BJ (cell line): ENCODE measurements at regions not wholly inside any gene's neighbourhood (a gene's known extent, or its start where the extent isn't known, plus 50 kb on each side); places are given as distances from the start of the nearest gene placed in this dataset.

Source experiments
- CTCF ChIA-PET: fragments of 350-600 bp; formaldehyde crosslinking; extraction: SDS; loops from one replicate; lab custom pipeline; 2021; ENCODE audit warnings: antibody characterized with exemption, inconsistent platforms; lab: Yijun Ruan, JAX
- POLR2A ChIA-PET: fragments of 300-600 bp; sonication (Branson Sonifier 250); formaldehyde crosslinking; extraction: SDS; loops from one replicate; lab custom pipeline; 2021; ENCODE audit warnings: antibody characterized with exemption; lab: Charles Lee
- DNase-seq: peaks from one replicate; pipeline ENCODE4 v3.0.0-alpha.2; 2011; ENCODE audit warnings: low read depth
- H3K27me3 ChIP-seq: 2 replicates; pipeline ENCODE4 v1.6.0; 2011; ENCODE audit warnings: low read length; ENCODE audit not compliant: control insufficient read depth, insufficient read depth
- H3K36me3 ChIP-seq: 2 replicates; pipeline ENCODE4 v1.5.1; 2011; ENCODE audit warnings: low read length; ENCODE audit not compliant: control insufficient read depth, insufficient read depth
- H3K4me3 ChIP-seq: 2 replicates; pipeline ENCODE4 v1.5.1; 2011; ENCODE audit warnings: low read depth, mild to moderate bottlenecking, control low read depth, low read length
- TF ChIP-seq, protein P1 (sequence below): IDR thresholded peaks from 2 replicates; pipeline ENCODE4 v1.5.1; 2011; ENCODE audit warnings: low read depth, mild to moderate bottlenecking, control low read depth, inconsistent platforms, low read length, moderate library complexity; ENCODE audit not compliant: insufficient read depth

DNA sequence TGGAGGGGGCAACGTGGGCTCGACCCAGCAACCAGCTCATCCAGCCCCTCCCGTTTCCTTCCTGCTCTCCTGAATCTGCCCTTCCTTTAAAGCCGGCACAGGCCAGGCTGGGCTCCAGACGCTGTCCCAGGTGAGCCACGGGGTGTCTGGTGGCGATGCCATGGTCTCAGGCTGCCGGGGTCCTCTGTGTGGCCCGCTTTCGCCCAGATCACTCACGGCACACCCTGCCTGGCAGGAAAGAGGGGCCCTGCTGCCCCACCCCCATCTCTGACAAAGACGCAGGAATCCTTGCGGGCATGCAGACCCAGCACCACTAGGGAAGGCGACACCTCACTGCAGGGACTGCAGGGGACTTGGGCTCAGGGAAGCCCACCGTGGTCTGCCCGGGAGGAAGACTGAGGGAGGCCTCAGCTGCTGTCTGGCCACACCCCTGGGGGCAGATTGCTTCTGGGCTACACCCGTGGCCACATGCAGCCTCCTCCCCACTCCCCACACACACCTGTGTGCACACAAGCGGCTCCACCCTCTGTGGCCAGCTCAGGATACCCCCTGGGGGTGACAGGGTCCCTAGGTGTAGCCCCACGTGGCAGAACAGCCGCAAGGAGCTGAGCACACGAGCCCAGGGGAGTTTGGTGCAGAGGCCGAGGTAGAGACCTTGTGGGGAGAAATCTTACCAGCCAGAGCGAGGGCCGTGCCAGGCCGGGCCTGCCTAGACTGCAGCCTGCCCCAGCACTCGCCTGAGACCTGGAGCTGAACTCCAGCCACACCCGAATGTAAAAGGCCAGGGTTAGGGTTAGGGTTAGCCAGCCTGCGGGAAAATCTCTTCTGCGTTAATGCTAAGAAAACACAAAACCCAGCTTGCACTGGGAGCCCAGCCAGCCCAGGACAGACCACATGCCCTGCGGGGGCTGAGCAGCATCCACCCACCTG, 104.6 kb downstream of the DLL1 start:
- Histone ChIP-seq H3K27me3 (no peaks in the 10 kb centered on the region), H3K4me3 (no peak overlapping the region), H3K36me3 (no peaks in the 10 kb centered on the region)
- ChIA-PET POLR2A (no interaction called here), CTCF (no interaction called here)
- TF ChIP-seq, protein P1, sequence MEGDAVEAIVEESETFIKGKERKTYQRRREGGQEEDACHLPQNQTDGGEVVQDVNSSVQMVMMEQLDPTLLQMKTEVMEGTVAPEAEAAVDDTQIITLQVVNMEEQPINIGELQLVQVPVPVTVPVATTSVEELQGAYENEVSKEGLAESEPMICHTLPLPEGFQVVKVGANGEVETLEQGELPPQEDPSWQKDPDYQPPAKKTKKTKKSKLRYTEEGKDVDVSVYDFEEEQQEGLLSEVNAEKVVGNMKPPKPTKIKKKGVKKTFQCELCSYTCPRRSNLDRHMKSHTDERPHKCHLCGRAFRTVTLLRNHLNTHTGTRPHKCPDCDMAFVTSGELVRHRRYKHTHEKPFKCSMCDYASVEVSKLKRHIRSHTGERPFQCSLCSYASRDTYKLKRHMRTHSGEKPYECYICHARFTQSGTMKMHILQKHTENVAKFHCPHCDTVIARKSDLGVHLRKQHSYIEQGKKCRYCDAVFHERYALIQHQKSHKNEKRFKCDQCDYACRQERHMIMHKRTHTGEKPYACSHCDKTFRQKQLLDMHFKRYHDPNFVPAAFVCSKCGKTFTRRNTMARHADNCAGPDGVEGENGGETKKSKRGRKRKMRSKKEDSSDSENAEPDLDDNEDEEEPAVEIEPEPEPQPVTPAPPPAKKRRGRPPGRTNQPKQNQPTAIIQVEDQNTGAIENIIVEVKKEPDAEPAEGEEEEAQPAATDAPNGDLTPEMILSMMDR, result no peak
- DNase-seq, result no peak

DNA sequence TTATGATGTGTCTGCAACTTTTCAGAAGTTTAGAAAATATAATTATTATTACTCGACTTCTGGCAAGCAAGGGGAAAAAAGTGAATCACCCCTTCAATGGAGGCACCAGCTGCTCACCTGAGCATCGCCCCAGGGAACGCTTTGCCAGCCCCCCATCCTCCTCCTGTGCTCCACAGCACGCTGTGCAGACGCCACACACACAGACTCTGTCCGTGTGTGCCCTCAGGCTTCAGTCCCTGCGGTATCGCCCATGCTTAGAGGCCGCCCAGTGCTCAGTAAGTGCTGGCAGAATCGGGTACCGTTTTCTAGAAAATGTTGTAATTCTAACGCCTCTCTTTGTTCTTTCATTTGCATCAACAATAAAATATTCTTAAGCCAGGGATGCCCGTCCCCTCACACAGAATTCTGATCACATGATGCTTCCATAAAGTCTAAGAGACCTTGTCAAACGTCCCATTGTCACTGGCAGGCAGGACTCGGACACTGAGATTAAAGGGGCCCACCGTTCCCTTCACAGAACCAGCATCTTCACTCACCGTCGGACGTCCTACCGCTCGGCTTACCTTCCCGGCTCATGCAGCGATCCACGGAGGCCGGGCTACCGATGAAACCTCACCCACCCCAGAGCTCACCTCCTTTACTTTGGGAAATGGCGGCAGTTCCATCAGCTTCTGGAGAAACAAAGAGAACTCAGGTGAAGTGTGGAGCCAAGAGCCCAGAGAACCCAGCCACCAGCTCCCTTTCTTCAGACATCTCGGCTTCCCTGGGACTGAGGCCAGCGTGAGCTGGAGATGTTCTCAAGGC, 105.5 kb downstream of the DLL1 start:
- ChIA-PET CTCF (no interaction called here), POLR2A (no interaction called here)
- TF ChIP-seq, protein P1, result no peak
- no peak for DNase-seq
- H3K27me3 ChIP-seq, result no peaks in the 10 kb centered on the region
- H3K36me3 ChIP-seq, result no peaks in the 10 kb centered on the region
- no peak overlapping the region for H3K4me3 ChIP-seq

DNA sequence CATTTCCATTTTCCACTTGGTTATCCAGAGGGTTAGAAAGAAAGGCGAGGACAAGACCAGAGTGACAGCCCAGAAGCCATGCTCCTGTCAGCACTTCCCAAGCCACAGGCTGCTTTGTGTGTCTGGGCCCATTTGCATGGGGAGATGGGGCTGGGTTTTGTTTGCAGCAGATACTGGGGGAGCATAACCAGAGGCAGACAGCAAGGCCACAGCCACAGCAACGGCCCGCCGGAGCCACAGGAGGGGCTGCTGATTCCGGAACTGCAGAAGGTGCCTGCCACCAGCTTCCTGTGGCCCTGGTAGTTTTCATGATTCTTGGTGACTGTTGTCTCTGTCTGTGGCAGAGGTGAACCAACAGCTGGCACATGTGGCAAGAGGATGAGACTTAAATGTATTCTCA, 106.6 kb downstream of the DLL1 start:
- no peak for DNase-seq
- no peak overlapping the region for H3K4me3 ChIP-seq
- H3K27me3 ChIP-seq, result no peaks in the 10 kb centered on the region
- ChIA-PET CTCF (no interaction called here), POLR2A (no interaction called here)
- no peaks in the 10 kb centered on the region for H3K36me3 ChIP-seq
- TF ChIP-seq, protein P1, result no peak

- ChIA-PET POLR2A (no interaction called here), CTCF (no interaction called here)
- TF ChIP-seq, protein P1, result no peak
- Histone ChIP-seq H3K27me3 (no peaks in the 10 kb centered on the region), H3K4me3 (no peak overlapping the region), H3K36me3 (no peaks in the 10 kb centered on the region)
- DNase-seq, result no peak
These were observed 107.4 kb downstream of the DLL1 start for GRCh38 chr6:170183521-170183920.

GRCh38 chr6:170182781-170183120, 108.1 kb downstream of the DLL1 start:
- POLR2A ChIA-PET, result no interaction called here
- Histone ChIP-seq H3K27me3 (no peaks in the 10 kb centered on the region), H3K4me3 (no peak overlapping the region), H3K36me3 (no peaks in the 10 kb centered on the region)
- TF ChIP-seq, protein P1, result no peak
- DNase-seq, result no peak
- CTCF ChIA-PET, result no interaction called here
